OCI-LY7 (cell line): ENCODE measurements at regions not wholly inside any gene's neighbourhood (a gene's known extent, or its start where the extent isn't known, plus 50 kb on each side); places are given as distances from the start of the nearest gene placed in this dataset.

ENCODE experiments used
- CTCF ChIP-seq: fragments of 200-600 bp; sonication (generic); conservative IDR thresholded peaks from 2 replicates; pipeline ENCODE4 v1.5.1; 2014; ENCODE audit warnings: mild to moderate bottlenecking, antibody characterized with exemption, low read length, moderate library complexity, mixed read lengths
- EZH2phosphoT487 ChIP-seq: fragments of 200-600 bp; sonication (generic); IDR thresholded peaks from 2 replicates; pipeline ENCODE4 v1.6.1; 2018; ENCODE audit warnings: low read depth, borderline replicate concordance, mild to moderate bottlenecking, mixed run types, antibody characterized with exemption, low read length, moderate library complexity, mixed read lengths

- TF ChIP-seq CTCF (no peak), EZH2phosphoT487 (no peak)
Observed at GRCh38 chr5:127995556-127995955, 88.0 kb upstream of the SLC12A2 start.
